ENCODE measurements at regions not wholly inside any gene's neighbourhood (a gene's known extent, or its start where the extent isn't known, plus 50 kb on each side); places are given as distances from the start of the nearest gene placed in this dataset.

DNA sequence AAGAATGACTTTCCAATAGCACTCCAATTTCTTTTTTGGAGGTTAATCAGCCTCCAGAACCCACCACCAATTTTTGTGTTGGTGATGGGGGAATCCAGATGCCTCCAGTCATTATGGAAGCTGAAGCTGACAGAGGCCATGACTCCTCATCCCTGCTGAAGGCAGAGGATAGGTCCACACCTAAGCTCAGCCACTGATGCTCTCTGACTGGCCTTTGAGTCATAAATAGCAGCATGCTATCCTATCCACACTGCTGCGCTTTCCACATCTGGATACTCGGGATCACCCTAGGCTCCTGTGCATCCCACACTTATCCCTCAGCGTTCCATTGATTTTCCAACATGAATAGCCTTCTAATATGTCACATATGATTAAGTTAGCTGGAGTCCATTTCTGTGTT is 124.2 kb downstream of the TES start:
- TF ChIP-seq, protein P1, sequence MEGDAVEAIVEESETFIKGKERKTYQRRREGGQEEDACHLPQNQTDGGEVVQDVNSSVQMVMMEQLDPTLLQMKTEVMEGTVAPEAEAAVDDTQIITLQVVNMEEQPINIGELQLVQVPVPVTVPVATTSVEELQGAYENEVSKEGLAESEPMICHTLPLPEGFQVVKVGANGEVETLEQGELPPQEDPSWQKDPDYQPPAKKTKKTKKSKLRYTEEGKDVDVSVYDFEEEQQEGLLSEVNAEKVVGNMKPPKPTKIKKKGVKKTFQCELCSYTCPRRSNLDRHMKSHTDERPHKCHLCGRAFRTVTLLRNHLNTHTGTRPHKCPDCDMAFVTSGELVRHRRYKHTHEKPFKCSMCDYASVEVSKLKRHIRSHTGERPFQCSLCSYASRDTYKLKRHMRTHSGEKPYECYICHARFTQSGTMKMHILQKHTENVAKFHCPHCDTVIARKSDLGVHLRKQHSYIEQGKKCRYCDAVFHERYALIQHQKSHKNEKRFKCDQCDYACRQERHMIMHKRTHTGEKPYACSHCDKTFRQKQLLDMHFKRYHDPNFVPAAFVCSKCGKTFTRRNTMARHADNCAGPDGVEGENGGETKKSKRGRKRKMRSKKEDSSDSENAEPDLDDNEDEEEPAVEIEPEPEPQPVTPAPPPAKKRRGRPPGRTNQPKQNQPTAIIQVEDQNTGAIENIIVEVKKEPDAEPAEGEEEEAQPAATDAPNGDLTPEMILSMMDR (IDR thresholded peaks at IDR 0.05; ENCODE audit: insufficient read depth, low read depth, low read length), result no peak
- TF ChIP-seq EZH2 (IDR thresholded peaks at IDR 0.05; ENCODE audit: insufficient read depth, low read length), result no peak
